Left ventricle myocardium inferior (tissue), 1 donor: ENCODE measurements at regions not wholly inside any gene's neighbourhood (a gene's known extent, or its start where the extent isn't known, plus 50 kb on each side); places are given as distances from the start of the nearest gene placed in this dataset.
"Not testable (repeated sequence)": the region's sequence is repeated elsewhere in the genome, so short reads cannot be mapped to it uniquely, and the experiment has no call there.

Source experiments
- DNase-seq: peaks from one replicate; pipeline ENCODE4 v3.0.0-alpha.2; 2020
- H3K27ac ChIP-seq: fragments of 200-600 bp; replicated peaks from 2 replicates; pipeline ENCODE4 v1.8.0; 2021
- H3K27me3 ChIP-seq: fragments of 200-600 bp; 2 replicates; pipeline ENCODE4 v1.8.0; 2021; ENCODE audit warnings: low read depth
- H3K36me3 ChIP-seq: fragments of 200-600 bp; 2 replicates; pipeline ENCODE4 v1.8.0; 2021
- H3K4me1 ChIP-seq: fragments of 200-600 bp; 2 replicates; pipeline ENCODE4 v1.8.0; 2021
- H3K4me3 ChIP-seq: fragments of 200-600 bp; 2 replicates; pipeline ENCODE4 v1.8.0; 2021; ENCODE audit warnings: mild to moderate bottlenecking, moderate library complexity
- H3K9me3 ChIP-seq: fragments of 200-600 bp; replicated peaks from 2 replicates; pipeline ENCODE4 v1.8.0; 2021
- intact Hi-C: fragments of 100-400 bp; cut with micrococcal nuclease; formaldehyde crosslinking; loops from one replicate; pipeline ENCODE4 v1.11.0; 2022
- TF ChIP-seq, protein P1 (sequence below): fragments of 200-600 bp; IDR thresholded peaks from 2 replicates; pipeline ENCODE4 v1.8.0; 2021; ENCODE audit warnings: antibody characterized with exemption, mild to moderate bottlenecking, borderline replicate concordance
- donor health status: DM: no; HTN: yes; CAD: no; lungs with severe emphysema.

DNA sequence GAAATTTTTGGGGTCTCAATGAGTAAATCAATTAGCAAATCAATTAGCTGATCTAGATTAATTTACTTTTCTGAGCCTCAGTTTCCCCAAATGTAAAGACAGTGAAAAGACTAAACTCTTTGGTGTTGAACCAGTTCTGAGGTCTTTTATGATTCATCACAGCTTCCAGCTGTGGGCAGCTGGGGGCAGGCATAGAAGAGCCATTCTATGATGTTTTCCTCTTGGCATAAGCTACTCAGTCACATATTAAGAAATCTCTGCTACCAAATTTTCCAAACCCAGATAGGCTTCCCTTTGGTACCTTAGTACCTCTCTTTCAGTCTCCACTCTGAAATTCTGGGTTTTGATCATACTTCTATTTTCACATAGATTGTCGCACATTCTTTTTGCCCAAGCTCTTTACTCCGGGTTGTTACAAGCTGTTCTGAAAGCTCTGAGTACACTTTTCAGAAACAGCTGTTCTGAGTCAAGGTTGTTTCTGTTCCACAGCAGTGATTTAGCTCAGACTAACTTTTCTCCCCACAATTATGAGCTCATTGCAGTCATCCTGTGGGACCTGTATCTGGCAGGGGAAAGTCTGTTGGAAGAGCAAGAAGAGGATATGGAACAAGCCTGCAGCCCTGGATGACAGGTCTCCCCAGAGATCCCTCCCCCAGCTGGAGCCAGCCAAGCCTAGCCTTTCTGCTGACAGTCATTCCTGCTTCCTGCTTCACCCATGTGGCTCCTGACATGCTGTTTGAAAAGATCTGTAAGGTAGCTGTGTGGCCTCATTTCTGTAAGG lies 599.6 kb upstream of the GHITM start:
- TF ChIP-seq, protein P1, sequence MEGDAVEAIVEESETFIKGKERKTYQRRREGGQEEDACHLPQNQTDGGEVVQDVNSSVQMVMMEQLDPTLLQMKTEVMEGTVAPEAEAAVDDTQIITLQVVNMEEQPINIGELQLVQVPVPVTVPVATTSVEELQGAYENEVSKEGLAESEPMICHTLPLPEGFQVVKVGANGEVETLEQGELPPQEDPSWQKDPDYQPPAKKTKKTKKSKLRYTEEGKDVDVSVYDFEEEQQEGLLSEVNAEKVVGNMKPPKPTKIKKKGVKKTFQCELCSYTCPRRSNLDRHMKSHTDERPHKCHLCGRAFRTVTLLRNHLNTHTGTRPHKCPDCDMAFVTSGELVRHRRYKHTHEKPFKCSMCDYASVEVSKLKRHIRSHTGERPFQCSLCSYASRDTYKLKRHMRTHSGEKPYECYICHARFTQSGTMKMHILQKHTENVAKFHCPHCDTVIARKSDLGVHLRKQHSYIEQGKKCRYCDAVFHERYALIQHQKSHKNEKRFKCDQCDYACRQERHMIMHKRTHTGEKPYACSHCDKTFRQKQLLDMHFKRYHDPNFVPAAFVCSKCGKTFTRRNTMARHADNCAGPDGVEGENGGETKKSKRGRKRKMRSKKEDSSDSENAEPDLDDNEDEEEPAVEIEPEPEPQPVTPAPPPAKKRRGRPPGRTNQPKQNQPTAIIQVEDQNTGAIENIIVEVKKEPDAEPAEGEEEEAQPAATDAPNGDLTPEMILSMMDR, result no peak
- Histone ChIP-seq H3K27me3 (no peaks in the 10 kb centered on the region), H3K9me3 (no peaks in the 10 kb centered on the region), H3K4me3 (no peak overlapping the region), H3K36me3 (no peaks in the 10 kb centered on the region), H3K27ac (peak overlapping the region; percentile 78), H3K4me1 (peaks cover 21% of the 10 kb centered on the region)
- intact Hi-C loops, result no loop called here
- peak; percentile 83 for DNase-seq

DNA sequence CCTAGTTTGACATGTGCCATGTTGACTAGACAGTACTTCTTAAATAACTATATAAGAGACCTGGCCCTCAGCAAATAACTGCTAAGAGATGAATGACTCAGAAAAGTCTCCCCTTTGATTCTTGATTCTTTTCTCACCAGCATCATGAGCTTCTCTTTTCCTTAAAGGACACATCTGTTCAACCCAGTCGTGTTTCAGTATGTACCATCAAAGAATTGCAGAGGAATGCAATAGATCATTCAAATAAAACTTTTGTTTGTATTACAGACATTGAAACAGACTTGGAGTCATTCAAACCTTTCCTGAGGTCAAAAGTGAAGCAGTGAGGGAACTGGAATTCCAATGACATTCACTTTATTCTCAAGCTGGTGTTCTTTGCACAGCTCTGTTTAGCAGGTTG lies 598.3 kb upstream of the GHITM start:
- Histone ChIP-seq H3K36me3 (no peaks in the 10 kb centered on the region), H3K9me3 (no peaks in the 10 kb centered on the region), H3K4me3 (no peak overlapping the region), H3K27ac (peak overlapping the region; percentile 68), H3K4me1 (peaks cover 30% of the 10 kb centered on the region), H3K27me3 (no peaks in the 10 kb centered on the region)
- intact Hi-C loops, result no loop called here
- TF ChIP-seq, protein P1, result no peak
- no peak for DNase-seq

DNA sequence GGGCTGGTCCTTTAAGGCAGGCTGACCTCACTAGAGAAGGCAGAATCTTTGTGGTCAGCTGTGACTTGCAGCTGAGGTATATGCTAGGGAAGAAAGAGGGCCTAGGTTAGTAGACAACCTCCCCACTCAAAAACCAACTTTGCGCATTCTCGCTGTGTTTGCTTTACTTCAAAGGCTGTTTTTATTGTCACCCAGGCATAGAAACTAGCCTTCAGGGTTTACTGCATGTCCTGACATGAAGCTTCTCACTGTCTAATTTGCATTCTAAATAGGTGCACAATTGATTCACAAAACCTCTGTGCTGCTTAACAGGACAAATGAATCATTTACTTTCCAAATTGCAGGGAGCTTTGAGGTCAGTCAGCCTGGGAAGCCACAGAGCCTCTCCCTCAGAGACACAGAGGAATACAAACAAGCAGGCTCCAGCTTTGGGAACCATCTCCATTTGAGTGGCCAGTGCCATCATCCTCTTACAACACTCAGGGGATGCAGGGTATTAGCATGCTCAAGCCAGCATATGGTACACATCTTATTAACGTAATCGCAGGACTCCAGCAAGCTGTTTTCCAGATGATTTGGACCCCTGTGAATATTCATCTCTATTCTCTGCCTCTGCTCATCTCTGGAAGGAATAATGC lies 596.4 kb upstream of the GHITM start:
- Histone ChIP-seq H3K27ac (peak overlapping the region; percentile 68), H3K9me3 (no peaks in the 10 kb centered on the region), H3K4me3 (no peak overlapping the region), H3K27me3 (no peaks in the 10 kb centered on the region), H3K4me1 (peaks cover 33% of the 10 kb centered on the region), H3K36me3 (no peaks in the 10 kb centered on the region)
- TF ChIP-seq, protein P1, result no peak
- intact Hi-C loops, result no loop called here
- DNase-seq, result no peak

DNA sequence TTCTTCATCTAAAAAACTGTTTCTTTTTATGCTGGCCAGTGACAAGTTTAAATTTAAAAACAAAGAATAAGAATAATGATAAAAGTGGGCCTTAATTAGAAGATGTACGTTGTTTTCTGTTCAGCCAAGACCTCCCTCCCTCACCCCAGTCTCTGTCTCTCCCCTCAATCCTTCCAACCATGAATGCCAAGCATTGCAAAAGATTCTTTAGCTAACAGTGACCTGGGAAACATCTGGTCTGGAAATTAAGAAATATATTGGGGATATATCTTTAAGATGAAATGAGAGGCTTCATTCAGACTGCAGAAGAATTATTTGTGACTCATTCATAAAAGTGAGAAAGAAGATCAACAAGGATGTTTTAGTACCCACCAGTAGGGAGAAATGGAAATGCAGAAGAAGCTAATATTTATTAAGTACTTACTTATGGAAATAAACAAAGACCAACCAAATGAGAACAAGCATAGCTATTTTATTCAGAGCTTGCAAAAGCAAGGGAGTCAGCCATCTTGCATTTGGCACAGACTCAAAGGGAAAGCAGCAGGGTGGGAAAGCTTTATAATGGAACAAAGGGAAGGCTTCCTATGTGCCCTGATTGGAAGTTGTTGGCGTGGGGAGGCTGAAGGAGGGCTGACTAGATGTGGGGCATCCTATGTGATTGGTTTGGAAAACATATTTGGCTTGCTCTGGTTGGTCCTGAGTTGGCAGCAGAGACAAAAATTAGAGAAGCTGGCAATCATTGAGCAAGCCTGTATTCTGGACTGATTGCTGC lies 595.4 kb upstream of the GHITM start:
- H3K4me3 ChIP-seq, result no peak overlapping the region
- TF ChIP-seq, protein P1, result no peak
- no peak for DNase-seq
- peaks cover 32% of the 10 kb centered on the region for H3K4me1 ChIP-seq
- H3K27ac ChIP-seq, result peak overlapping the region; percentile 68
- intact Hi-C loops, result no loop called here
- H3K9me3 ChIP-seq, result peaks cover 9% of the 10 kb centered on the region
- H3K36me3 ChIP-seq, result no peaks in the 10 kb centered on the region
- no peaks in the 10 kb centered on the region for H3K27me3 ChIP-seq

DNA sequence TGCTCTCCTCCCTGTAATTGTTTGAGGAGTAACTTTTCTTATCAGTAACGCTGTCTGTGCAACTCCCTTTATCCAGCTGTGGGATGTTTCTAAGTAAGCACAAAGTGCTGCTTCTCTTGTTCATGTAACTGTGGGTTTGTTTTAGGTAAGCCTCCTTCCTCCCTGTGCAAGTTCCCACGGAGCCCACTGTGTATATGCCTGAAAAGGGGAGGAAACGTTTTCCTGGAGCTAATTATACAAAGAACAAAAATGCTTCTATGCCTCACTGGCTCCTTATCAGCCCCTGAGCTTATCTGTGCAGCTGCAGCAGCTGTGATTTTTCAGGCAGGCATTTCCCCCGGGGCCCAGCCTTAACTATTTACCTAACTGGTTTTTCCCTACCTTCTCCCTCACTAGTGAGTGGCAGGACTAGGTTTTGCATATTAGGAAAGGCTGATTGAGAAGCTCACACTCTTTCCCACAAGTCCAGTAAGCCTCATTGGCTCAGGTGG lies 593.4 kb upstream of the GHITM start:
- Histone ChIP-seq H3K9me3 (peaks cover 22% of the 10 kb centered on the region), H3K27ac (peak overlapping the region; percentile 68), H3K4me3 (no peak overlapping the region), H3K27me3 (no peaks in the 10 kb centered on the region), H3K36me3 (no peaks in the 10 kb centered on the region), H3K4me1 (peaks cover 18% of the 10 kb centered on the region)
- intact Hi-C loops, result no loop called here
- TF ChIP-seq, protein P1, result no peak
- peak; percentile 57 for DNase-seq

DNA sequence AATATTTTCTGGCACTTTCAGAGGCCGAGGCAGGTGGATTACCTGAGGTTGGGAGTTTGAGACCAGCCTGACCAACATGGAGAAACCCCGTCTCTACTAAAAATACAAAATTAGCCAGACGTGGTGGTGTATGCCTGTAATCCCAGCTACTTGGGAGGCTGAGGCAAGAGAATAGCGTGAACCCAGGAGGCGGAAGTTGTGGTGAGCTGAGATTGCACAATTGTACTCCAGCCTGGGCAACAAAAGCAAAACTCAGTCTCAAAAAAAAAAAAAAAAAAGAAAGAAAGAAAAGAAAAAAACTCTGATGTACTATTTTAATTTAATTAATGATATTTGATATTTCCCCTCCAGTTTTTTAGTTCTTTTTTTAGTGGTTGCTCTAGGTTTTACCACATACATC lies 588.1 kb upstream of the GHITM start:
- DNase-seq, intact Hi-C loops, H3K4me3 ChIP-seq, H3K27ac ChIP-seq, H3K4me1 ChIP-seq, H3K36me3 ChIP-seq, H3K27me3 ChIP-seq: not testable (repeated sequence)
- peaks cover 34% of the 10 kb centered on the region for H3K9me3 ChIP-seq
